ENCODE measurements at regions not wholly inside any gene's neighbourhood (a gene's known extent, or its start where the extent isn't known, plus 50 kb on each side); places are given as distances from the start of the nearest gene placed in this dataset.

- Histone ChIP-seq H3K27me3 (ENCODE audit: insufficient read depth) (no peaks in the 10 kb centered on the region), H3K9ac (no peak overlapping the region), H3K4me3 (ENCODE audit: low read depth in 2 of 2, low read length in 1 of 2) (no peak overlapping the region), H3F3A (replicated peaks; ENCODE audit: insufficient read depth) (no peaks in the 10 kb centered on the region), H4K20me1 (ENCODE audit: insufficient read depth) (no peaks in the 10 kb centered on the region), H3K4me2 (no peak overlapping the region), H3K27ac (ENCODE audit: low read depth in 2 of 2, low read length in 1 of 2) (no peak overlapping the region), H3K9me2 (no peaks in the 10 kb centered on the region), H3K9me3 (no peaks in the 10 kb centered on the region), H2AFZ (ENCODE audit: low read depth) (no peak overlapping the region), H3K36me3 (replicated peaks in 1 of 2; ENCODE audit: control insufficient read depth in 1 of 2, insufficient read depth in 2 of 2, low read length in 1 of 2) (no peaks in the 10 kb centered on the region), H3K4me1 (ENCODE audit: control insufficient read depth in 1 of 2, insufficient read depth in 2 of 2, low read depth in 1 of 2, low read length in 1 of 2) (no peaks in the 10 kb centered on the region), H3K79me2 (ENCODE audit: insufficient read depth) (no peaks in the 10 kb centered on the region)
- TF ChIP-seq, protein P1, sequence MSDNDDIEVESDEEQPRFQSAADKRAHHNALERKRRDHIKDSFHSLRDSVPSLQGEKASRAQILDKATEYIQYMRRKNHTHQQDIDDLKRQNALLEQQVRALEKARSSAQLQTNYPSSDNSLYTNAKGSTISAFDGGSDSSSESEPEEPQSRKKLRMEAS (IDR thresholded peaks at IDR 0.05; ENCODE audit: low read depth) = no peak
- ChIA-PET POLR2A (no interaction called here), CTCF (no interaction called here)
- no peak for DNase-seq
- 23% methylated on average over 1 of the region's 1 CpG for WGBS (ENCODE audit: low lambda C conversion rate)
These were observed 723.1 kb upstream of the KIRREL3 start for GRCh38 chr11:127723714-127724113.

DNA sequence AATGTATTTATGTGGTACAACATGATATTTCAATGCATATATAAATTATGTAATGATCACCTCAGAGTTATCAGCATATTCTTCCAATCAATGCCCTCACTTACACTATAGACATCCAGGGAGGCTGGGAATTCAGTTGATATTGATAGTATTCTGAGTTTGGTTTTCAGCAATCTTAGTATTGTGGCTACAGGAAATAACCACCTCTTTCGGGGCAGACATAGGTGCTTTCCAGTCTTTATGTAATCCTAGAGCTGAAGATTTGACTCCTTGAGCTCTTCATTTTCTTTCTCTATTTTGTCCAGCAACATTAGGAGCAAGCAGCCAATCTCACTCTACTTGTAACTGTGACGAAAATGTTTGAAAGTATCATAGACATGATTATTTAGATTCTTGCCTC, 712.7 kb upstream of the KIRREL3 start:
- Histone ChIP-seq H3K36me3 (replicated peaks in 1 of 2; ENCODE audit: control insufficient read depth in 1 of 2, insufficient read depth in 2 of 2, low read length in 1 of 2) (no peaks in the 10 kb centered on the region), H2AFZ (ENCODE audit: low read depth) (no peak overlapping the region), H3K9me2 (no peaks in the 10 kb centered on the region), H3K9me3 (no peaks in the 10 kb centered on the region), H3K4me1 (ENCODE audit: control insufficient read depth in 1 of 2, insufficient read depth in 2 of 2, low read depth in 1 of 2, low read length in 1 of 2) (no peaks in the 10 kb centered on the region), H3K27me3 (ENCODE audit: insufficient read depth) (no peaks in the 10 kb centered on the region), H3K4me2 (no peak overlapping the region), H3F3A (replicated peaks; ENCODE audit: insufficient read depth) (no peaks in the 10 kb centered on the region), H3K9ac (no peak overlapping the region), H4K20me1 (ENCODE audit: insufficient read depth) (no peaks in the 10 kb centered on the region), H3K79me2 (ENCODE audit: insufficient read depth) (no peaks in the 10 kb centered on the region), H3K27ac (ENCODE audit: low read depth in 2 of 2, low read length in 1 of 2) (no peak overlapping the region), H3K4me3 (ENCODE audit: low read depth in 2 of 2, low read length in 1 of 2) (no peak overlapping the region)
- ChIA-PET CTCF (interaction anchor here (0.6 to 1.4 kb wide), 2 partner anchors 131 to 367 kb away, joined by 3 to 4 read pairs; no protein-coding TSS in a partner anchor), POLR2A (no interaction called here)
- DNase-seq = no peak
- 29% methylated on average over 2 of the region's 2 CpGs for WGBS (ENCODE audit: low lambda C conversion rate)
- TF ChIP-seq, protein P1 (IDR thresholded peaks at IDR 0.05; ENCODE audit: low read depth) = no peak
- no peak for TF ChIP-seq FOXM1 (IDR thresholded peaks at IDR 0.05; ENCODE audit: low read depth)
- no peak for TF ChIP-seq RCOR1 (IDR thresholded peaks at IDR 0.05; ENCODE audit: low read length)
- no peak for TF ChIP-seq JUND (IDR thresholded peaks at IDR 0.05)
- no peak for TF ChIP-seq GATA2 (CRISPR knock-in tag; IDR thresholded peaks at IDR 0.05)
- no peak for TF ChIP-seq SIN3A (IDR thresholded peaks at IDR 0.05; ENCODE audit: borderline replicate concordance, low read depth, low read length)
- TF ChIP-seq EP300 (IDR thresholded peaks at IDR 0.05; ENCODE audit: borderline replicate concordance in 1 of 2, low read depth in 1 of 2, low read length in 1 of 2) = no peak
- TF ChIP-seq, protein P2, sequence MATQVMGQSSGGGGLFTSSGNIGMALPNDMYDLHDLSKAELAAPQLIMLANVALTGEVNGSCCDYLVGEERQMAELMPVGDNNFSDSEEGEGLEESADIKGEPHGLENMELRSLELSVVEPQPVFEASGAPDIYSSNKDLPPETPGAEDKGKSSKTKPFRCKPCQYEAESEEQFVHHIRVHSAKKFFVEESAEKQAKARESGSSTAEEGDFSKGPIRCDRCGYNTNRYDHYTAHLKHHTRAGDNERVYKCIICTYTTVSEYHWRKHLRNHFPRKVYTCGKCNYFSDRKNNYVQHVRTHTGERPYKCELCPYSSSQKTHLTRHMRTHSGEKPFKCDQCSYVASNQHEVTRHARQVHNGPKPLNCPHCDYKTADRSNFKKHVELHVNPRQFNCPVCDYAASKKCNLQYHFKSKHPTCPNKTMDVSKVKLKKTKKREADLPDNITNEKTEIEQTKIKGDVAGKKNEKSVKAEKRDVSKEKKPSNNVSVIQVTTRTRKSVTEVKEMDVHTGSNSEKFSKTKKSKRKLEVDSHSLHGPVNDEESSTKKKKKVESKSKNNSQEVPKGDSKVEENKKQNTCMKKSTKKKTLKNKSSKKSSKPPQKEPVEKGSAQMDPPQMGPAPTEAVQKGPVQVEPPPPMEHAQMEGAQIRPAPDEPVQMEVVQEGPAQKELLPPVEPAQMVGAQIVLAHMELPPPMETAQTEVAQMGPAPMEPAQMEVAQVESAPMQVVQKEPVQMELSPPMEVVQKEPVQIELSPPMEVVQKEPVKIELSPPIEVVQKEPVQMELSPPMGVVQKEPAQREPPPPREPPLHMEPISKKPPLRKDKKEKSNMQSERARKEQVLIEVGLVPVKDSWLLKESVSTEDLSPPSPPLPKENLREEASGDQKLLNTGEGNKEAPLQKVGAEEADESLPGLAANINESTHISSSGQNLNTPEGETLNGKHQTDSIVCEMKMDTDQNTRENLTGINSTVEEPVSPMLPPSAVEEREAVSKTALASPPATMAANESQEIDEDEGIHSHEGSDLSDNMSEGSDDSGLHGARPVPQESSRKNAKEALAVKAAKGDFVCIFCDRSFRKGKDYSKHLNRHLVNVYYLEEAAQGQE (IDR thresholded peaks at IDR 0.05; ENCODE audit: low read depth, low read length) = no peak
- no peak for TF ChIP-seq RFX5 (IDR thresholded peaks at IDR 0.05; ENCODE audit: low read length)
- no peak for TF ChIP-seq ELF1 (IDR thresholded peaks at IDR 0.05)
- no peak for TF ChIP-seq GABPA (IDR thresholded peaks at IDR 0.05; ENCODE audit: low read depth)
- no peak for TF ChIP-seq MXI1 (IDR thresholded peaks at IDR 0.05; ENCODE audit: low read depth, low read length)
- no peak for TF ChIP-seq RAD21 (IDR thresholded peaks at IDR 0.05; ENCODE audit: low read length)
- TF ChIP-seq USF1 (IDR thresholded peaks at IDR 0.05; ENCODE audit: borderline replicate concordance, low read depth) = no peak
- no peak for TF ChIP-seq YY1 (IDR thresholded peaks at IDR 0.05; ENCODE audit: low read depth)
- TF ChIP-seq TCF12 (IDR thresholded peaks at IDR 0.05) = no peak

Data from SK-N-SH (cell line).